Posterior vena cava (tissue), 2 donors: ENCODE measurements at regions not wholly inside any gene's neighbourhood (a gene's known extent, or its start where the extent isn't known, plus 50 kb on each side); places are given as distances from the start of the nearest gene placed in this dataset.

ENCODE experiments used
- DNase-seq: peaks from one replicate; pipeline ENCODE4 v3.0.0-alpha.2; 2020; ENCODE audit warnings: low spot score
- intact Hi-C, 2 donors: fragments of 100-400 bp; cut with DNase I; formaldehyde crosslinking; loops; one replicate each; pipeline versions ENCODE4 v1.14.1 to v1.14.2; 2022 to 2023
- donor health status: DM: yes; HTN: yes; CAD: no.
- donor health status: DM: yes; HTN: yes; CAD: no.

DNA sequence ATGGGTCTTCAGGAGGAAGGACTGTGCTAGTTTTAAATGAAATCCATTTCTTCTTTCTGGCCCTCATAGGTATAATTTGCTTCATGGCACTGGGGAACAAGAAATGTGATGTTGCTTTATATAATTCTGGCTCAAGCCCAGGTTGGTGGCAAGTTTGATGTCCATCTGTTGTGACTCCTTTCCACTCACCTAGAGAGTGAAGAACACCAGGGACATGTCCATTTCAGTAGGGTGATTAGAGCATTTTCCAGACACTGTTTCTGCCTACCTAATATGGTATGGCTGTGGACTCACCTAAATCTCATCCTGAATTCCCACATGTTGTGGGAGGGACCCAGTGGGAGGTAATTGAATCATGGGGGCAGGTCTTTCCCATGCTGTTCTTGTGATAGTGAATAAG lies 278.1 kb downstream of the LMX1A start:
- intact Hi-C loops = loop anchor here (10.0 kb wide), 2 partner anchors 1544 to 1664 kb away; no protein-coding TSS in a partner anchor
- no peak for DNase-seq

DNA sequence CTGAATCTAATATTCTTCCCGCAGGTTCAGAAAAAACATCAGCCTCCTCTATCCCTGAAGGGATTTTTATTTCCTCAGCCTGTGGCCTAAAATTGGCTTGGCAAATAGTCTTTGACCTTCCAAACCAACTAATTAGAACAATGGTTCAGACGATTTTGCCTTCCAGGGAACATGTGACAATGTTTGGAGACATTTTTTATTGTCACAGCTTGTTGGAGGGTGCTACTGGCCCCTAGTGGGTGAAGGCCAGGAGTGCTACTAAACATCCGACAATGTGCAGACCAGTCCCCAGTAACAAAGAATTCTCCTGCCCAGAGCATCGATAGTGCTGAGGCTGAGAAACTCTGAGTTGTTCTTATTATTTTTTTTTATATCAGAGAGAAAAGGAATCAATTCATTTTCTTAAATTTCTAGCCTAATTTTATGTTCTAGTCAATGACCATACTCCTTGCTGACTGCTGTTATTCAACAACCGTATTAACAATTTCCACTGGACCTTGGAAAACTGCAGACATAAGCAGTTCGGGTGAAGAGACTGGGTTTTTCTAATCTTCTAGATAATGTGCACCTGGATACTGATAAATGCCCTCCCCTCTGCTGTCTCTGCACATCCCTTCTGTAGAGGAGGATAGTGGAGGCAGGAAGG lies 280.7 kb downstream of the LMX1A start:
- intact Hi-C loops = loop anchor here (10.0 kb wide), 2 partner anchors 1541 to 1661 kb away; no protein-coding TSS in a partner anchor
- no peak for DNase-seq

- DNase-seq = no peak
- intact Hi-C loops = loop anchor here (10.0 kb wide), 2 partner anchors 1539 to 1659 kb away; no protein-coding TSS in a partner anchor
Observed at GRCh38 chr1:165073185-165074007, 283.1 kb downstream of the LMX1A start.

DNA sequence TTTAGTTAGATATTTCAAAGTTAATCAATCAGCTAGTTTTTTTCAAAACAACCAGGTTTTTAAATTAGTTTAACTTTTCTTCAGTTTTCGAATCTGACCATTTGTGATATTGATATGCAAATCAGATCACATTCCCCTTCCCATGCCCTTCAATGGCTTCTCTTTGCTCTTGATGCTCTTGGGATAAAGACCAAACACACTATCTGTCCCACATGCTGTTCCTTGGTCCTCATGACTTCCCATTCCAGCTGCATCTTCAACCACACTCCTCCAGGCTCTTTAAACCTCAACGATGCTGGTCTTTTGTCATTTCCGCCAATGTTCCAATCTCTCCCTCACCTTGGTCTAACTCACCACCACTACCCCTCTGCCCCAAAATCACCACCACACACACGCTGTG lies 285.8 kb downstream of the LMX1A start:
- no peak for DNase-seq
- intact Hi-C loops = loop anchor here (1.0 to 10.0 kb wide), 3 partner anchors 10 to 1656 kb away; no protein-coding TSS in a partner anchor

GRCh38 chr1:165069829-165070228 lies 286.7 kb downstream of the LMX1A start:
- intact Hi-C loops = loop anchor here (1.0 to 10.0 kb wide), 4 partner anchors 10 to 1713 kb away; no protein-coding TSS in a partner anchor

GRCh38 chr1:165068741-165069140 lies 287.8 kb downstream of the LMX1A start:
- intact Hi-C loops = loop anchor here (5.0 to 10.0 kb wide), 2 partner anchors 1534 to 1711 kb away; no protein-coding TSS in a partner anchor
- no peak for DNase-seq

More at GRCh38 chr1:165069829-165070228, 286.7 kb downstream of the LMX1A start:
- no peak for DNase-seq

- intact Hi-C loops = loop anchor here (5.0 to 10.0 kb wide), 2 partner anchors 1533 to 1711 kb away; no protein-coding TSS in a partner anchor
- no peak for DNase-seq
Observed at GRCh38 chr1:165067829-165068228, 288.7 kb downstream of the LMX1A start.

DNA sequence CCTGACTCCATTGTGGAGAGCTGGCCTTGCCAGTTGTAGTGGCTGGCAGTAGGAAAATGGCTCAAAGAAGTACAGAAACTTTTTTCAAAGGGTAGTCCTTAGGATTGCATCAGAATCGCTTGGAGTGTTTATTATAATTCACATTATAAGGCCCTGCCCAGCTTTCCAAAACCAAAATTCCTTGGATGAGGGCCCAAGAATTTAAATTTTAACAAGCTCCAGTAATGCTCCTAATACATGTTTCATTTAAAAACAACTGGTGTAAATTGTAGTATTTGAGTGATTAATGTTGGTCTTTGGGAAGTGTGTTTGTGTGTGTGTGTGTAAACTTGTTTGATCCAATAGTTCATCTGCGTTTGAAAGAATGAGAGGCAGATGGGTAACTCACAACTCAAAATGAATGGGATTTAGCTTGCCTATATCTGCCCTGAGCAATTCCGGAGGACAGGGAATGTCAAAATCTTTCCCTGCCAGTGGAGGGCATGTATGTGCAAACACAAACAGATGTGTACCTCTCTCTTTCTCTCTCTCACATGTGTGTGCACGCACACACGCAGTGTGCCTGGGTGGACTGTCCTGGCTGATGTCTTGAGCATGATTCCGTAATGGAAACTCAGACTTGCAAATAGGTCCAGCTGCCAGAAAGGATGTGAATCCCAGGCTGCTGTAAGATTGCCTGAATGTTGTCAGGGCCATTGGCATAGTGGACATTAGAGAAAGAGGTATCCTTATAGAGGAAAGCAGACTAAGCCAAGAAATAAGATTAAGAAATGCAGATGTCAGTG lies 293.1 kb downstream of the LMX1A start:
- DNase-seq = no peak
- intact Hi-C loops = loop anchor here in 1 of 2 donors (10.0 kb wide), 1 partner anchor 1529 kb away; no protein-coding TSS in a partner anchor

DNA sequence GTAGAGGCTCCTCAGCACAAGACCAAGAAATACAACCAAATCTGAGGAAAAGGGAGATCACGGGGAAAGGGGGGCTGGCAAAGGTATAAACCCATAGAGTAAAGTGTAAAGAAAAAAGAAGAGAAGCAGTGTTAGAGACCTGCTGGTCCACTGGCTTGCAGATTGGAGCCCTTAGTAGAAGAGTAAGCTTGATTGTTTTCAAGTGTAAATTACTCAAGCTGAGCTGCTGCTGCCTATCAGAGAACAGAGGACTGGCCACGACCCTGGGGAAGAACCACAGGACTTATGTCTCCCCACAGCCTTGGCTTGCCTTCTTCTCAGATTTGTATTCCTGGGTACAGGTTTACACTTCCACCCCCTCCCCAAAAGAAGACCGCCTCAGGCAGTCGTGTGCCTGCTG lies 294.2 kb downstream of the LMX1A start:
- no peak for DNase-seq
- intact Hi-C loops = loop anchor here in 1 of 2 donors (10.0 kb wide), 1 partner anchor 1528 kb away; no protein-coding TSS in a partner anchor

DNA sequence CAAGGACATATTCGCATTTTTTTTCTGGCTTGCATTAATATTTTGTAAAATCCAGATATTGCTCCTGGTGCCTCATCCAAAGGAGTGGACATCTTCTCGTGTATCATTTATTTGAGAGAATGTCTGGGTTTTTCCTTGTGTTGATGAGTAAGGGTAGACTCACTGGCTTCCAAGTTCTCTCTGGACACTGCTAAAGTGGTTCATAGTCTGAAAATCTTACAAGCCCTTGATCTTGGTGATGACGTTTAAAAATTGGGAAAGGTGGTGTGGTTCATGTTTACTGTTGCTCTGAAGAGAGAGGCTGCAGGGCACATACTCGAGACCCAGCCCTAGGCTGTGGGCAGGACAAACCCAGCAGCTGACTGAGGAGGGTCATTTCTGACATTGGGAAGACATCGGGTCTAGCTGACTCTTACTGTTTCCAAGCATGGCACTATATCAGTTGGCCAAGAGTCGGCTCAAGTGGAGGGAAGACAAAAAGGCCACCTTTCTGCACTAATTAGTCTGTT lies 296.2 kb downstream of the LMX1A start:
- intact Hi-C loops = loop anchor here (1.0 to 10.0 kb wide), 2 partner anchors 10 to 1526 kb away; no protein-coding TSS in a partner anchor

GRCh38 chr1:165057956-165058355 lies 298.6 kb downstream of the LMX1A start:
- DNase-seq = no peak
- intact Hi-C loops = no loop called here

More for the DNA sequence above, 296.2 kb downstream of the LMX1A start:
- no peak for DNase-seq

GRCh38 chr1:165056914-165057313 lies 299.6 kb downstream of the LMX1A start:
- intact Hi-C loops = no loop called here
- no peak for DNase-seq

GRCh38 chr1:165055581-165055980 lies 300.9 kb downstream of the LMX1A start:
- no peak for DNase-seq
- intact Hi-C loops = no loop called here

GRCh38 chr1:165054627-165055026 lies 301.9 kb downstream of the LMX1A start:
- DNase-seq = no peak
- intact Hi-C loops = no loop called here

DNA sequence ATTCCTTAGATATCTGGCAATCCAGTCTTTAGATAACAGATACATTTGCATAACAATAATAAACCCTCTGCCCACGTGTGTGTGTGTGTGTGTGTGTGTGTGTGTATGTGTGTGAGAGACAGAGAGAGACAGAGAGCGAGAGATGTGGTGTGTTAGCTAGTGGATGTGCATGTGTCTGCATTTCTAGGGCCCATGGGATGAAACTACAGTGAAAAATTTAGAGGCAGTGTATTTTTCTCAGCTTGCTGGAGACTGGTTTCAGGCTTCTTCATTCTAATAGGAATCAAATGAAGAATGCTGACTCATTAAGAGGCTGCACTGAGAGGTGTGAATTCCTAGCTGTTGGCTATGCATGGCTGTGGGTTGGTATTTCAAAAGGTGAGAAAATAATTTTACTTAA lies 303.2 kb downstream of the LMX1A start:
- DNase-seq = no peak
- intact Hi-C loops = no loop called here

DNA sequence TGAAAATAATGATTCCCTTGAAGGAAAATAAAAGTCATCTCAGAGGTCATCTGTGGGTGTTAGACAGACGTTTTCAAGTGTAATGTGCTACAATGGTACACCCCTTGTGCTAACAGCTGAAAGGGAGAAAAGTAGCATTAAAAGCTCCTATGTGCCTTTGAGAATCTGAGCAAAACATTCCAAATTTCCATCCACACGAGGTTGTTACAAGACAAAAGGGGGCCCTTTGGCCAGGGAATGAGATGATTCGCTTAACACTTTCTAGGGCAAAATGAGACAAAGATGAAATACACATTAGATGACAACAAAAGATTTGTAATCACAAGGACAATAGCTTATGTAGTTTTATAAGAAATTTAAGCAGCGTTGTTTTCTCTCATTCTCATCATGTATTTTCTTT lies 303.6 kb downstream of the LMX1A start:
- no peak for DNase-seq
- intact Hi-C loops = no loop called here

DNA sequence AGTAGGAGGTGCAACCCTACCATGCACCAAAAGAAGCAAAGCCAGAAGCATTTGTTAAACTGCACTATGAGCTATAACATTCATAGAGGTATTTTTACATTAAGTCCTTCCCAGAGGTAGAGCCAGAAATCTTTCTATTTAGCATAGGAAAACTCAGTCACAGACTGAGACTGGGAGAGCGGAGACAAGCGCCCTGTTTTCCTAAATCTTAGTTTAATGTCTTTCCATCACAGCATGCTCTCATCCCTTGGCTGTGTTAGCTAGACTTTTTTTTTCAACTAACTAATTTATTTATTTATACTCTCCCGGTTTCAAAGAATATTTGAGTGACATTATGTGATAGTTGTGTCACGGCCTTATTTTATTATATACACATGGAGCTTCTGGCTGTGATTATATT lies 304.1 kb downstream of the LMX1A start:
- intact Hi-C loops = no loop called here
- DNase-seq = no peak

DNA sequence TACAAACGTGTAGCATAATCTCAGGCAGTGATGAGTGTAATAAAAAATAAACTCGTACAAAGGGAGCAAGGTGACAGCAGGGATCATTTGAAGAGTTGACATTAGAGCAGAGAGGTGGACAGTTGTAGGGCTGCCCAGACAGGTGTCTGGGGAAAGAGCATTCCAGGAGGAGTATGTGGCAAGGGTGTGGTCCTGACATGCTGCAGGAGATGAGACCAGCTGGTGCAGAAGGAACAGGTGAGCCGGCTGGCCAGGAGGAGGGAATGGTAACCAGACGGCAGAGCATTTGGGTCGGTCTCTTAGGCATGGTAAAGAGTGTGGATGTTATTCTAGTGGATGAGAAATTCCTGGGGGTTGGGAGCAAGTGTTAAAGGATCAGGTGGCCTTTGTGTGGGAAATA lies 306.3 kb downstream of the LMX1A start:
- DNase-seq = no peak
- intact Hi-C loops = no loop called here

DNA sequence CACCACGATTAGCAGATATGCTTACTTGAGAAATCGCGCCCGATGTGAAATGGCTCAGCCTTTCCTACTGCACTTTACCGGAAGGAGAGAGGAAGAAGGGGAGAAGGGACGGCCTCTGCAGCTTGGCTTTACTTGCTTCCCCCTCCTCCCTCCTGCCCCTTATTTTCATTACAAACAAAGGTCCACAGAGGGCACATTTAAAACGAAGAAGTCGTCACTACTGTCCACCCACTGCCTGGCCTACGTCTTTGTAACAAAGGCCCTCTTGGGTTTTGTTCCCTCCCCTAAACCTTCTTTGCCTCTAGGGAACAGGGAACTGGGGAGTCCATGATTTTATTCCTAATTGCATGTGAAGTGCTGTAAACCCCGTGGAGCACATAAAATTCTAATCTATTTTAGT lies 308.5 kb downstream of the LMX1A start:
- DNase-seq = no peak
- intact Hi-C loops = no loop called here
